ENCODE measurements at regions not wholly inside any gene's neighbourhood (a gene's known extent, or its start where the extent isn't known, plus 50 kb on each side); places are given as distances from the start of the nearest gene placed in this dataset.

GRCh38 chr2:6495466-6495865 lies 370.2 kb downstream of the CMPK2 start:
- TF ChIP-seq CTCF (IDR thresholded peaks at IDR 0.05; ENCODE audit: insufficient read depth, low read depth, low read length) = no peak
- TF ChIP-seq EZH2 (IDR thresholded peaks at IDR 0.05; ENCODE audit: insufficient read depth, low read length) = no peak
